Activated CD4-positive, alpha-beta T cell treated with anti-CD3 and anti-CD28 coated beads, Interleukin-2, amount 10 ng/mL, durations not matched to agents 24 days and 14 days (primary cell): ENCODE measurements at regions not wholly inside any gene's neighbourhood (a gene's known extent, or its start where the extent isn't known, plus 50 kb on each side); places are given as distances from the start of the nearest gene placed in this dataset.

Source experiments
- DNase-seq: peaks from one replicate; pipeline ENCODE4 v3.0.0; 2022
- H3K27ac Mint-ChIP-seq: one replicate; pipeline ENCODE4 v1.8.0; 2022; ENCODE audit warnings: mild to moderate bottlenecking, mixed read lengths
- H3K27me3 Mint-ChIP-seq: one replicate; pipeline ENCODE4 v1.8.0; 2022; ENCODE audit warnings: mixed read lengths
- H3K36me3 Mint-ChIP-seq: one replicate; pipeline ENCODE4 v1.8.0; 2022; ENCODE audit warnings: low read depth, mild to moderate bottlenecking, mixed read lengths
- H3K4me1 Mint-ChIP-seq: one replicate; pipeline ENCODE4 v1.8.0; 2021; ENCODE audit warnings: mixed read lengths
- H3K4me3 Mint-ChIP-seq: one replicate; pipeline ENCODE4 v1.8.0; 2022; ENCODE audit warnings: mild to moderate bottlenecking, moderate library complexity, mixed read lengths
- H3K9me3 Mint-ChIP-seq: one replicate; pipeline ENCODE4 v1.8.0; 2021; ENCODE audit warnings: mixed read lengths
- intact Hi-C: fragments of 100-400 bp; cut with micrococcal nuclease; formaldehyde crosslinking; loops from one replicate; pipeline ENCODE4 v1.15.1; 2023

DNA sequence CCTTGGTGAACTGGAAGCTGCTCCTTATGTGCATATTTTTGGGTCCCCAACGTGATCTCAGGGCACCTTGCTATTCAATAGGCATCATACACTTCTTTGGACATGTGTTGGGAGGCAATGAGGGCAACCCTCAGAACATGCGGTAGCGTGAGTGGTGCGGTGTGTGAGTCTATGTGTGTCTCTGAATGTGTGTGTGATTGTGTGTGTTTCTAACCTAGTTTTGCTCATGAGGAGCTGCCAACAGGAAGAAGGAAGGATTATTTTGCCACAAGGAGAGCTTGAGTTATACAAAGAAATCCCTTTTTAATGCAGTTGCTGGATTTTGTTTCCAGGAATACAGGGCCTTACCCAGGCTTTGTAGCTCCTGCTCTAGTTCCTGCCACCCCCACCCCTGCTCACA is 75.8 kb upstream of the ITGA6 start:
- H3K27ac Mint-ChIP-seq = no peak overlapping the region
- no peak overlapping the region for H3K4me3 Mint-ChIP-seq
- DNase-seq = no peak
- intact Hi-C loops = no loop called here
- peaks cover 4% of the 10 kb centered on the region for H3K27me3 Mint-ChIP-seq
- no peaks in the 10 kb centered on the region for H3K36me3 Mint-ChIP-seq
- no peaks in the 10 kb centered on the region for H3K9me3 Mint-ChIP-seq
- no peaks in the 10 kb centered on the region for H3K4me1 Mint-ChIP-seq

GRCh38 chr2:172354347-172354746 is 73.0 kb upstream of the ITGA6 start:
- no peak overlapping the region for H3K4me3 Mint-ChIP-seq
- no peaks in the 10 kb centered on the region for H3K36me3 Mint-ChIP-seq
- H3K9me3 Mint-ChIP-seq = no peaks in the 10 kb centered on the region
- intact Hi-C loops = no loop called here
- H3K27ac Mint-ChIP-seq = no peak overlapping the region
- no peaks in the 10 kb centered on the region for H3K4me1 Mint-ChIP-seq
- peaks cover 4% of the 10 kb centered on the region for H3K27me3 Mint-ChIP-seq
- DNase-seq = no peak

- no peaks in the 10 kb centered on the region for H3K36me3 Mint-ChIP-seq
- no peaks in the 10 kb centered on the region for H3K9me3 Mint-ChIP-seq
- DNase-seq = no peak
- intact Hi-C loops = no loop called here
- H3K27ac Mint-ChIP-seq = no peak overlapping the region
- H3K27me3 Mint-ChIP-seq = peaks cover 4% of the 10 kb centered on the region
- no peaks in the 10 kb centered on the region for H3K4me1 Mint-ChIP-seq
- no peak overlapping the region for H3K4me3 Mint-ChIP-seq
These were observed 69.9 kb upstream of the ITGA6 start for GRCh38 chr2:172357442-172357841.

GRCh38 chr2:172358691-172359556 is 68.5 kb upstream of the ITGA6 start:
- Mint-ChIP-seq H3K36me3 (no peaks in the 10 kb centered on the region), H3K4me1 (no peaks in the 10 kb centered on the region), H3K4me3 (no peak overlapping the region)

GRCh38 chr2:172361360-172361759 is 66.0 kb upstream of the ITGA6 start:
- H3K27ac Mint-ChIP-seq = no peak overlapping the region
- no peaks in the 10 kb centered on the region for H3K9me3 Mint-ChIP-seq
- DNase-seq = no peak
- H3K4me3 Mint-ChIP-seq = no peak overlapping the region
- H3K36me3 Mint-ChIP-seq = no peaks in the 10 kb centered on the region
- intact Hi-C loops = no loop called here
- no peaks in the 10 kb centered on the region for H3K4me1 Mint-ChIP-seq
- peaks cover 4% of the 10 kb centered on the region for H3K27me3 Mint-ChIP-seq

More at GRCh38 chr2:172358691-172359556, 68.5 kb upstream of the ITGA6 start:
- DNase-seq = no peak
- intact Hi-C loops = no loop called here
- Mint-ChIP-seq H3K27ac (no peak overlapping the region), H3K27me3 (peaks cover 4% of the 10 kb centered on the region), H3K9me3 (no peaks in the 10 kb centered on the region)

GRCh38 chr2:172361840-172362239 is 65.5 kb upstream of the ITGA6 start:
- intact Hi-C loops = no loop called here
- H3K4me3 Mint-ChIP-seq = no peak overlapping the region
- H3K9me3 Mint-ChIP-seq = no peaks in the 10 kb centered on the region
- no peaks in the 10 kb centered on the region for H3K4me1 Mint-ChIP-seq
- peaks cover 2% of the 10 kb centered on the region for H3K27me3 Mint-ChIP-seq
- no peak overlapping the region for H3K27ac Mint-ChIP-seq
- DNase-seq = no peak
- no peaks in the 10 kb centered on the region for H3K36me3 Mint-ChIP-seq

- Mint-ChIP-seq H3K27me3 (no peaks in the 10 kb centered on the region), H3K4me1 (no peaks in the 10 kb centered on the region), H3K4me3 (no peak overlapping the region), H3K36me3 (no peaks in the 10 kb centered on the region), H3K27ac (no peak overlapping the region), H3K9me3 (peaks cover 5% of the 10 kb centered on the region)
- DNase-seq = no peak
- intact Hi-C loops = no loop called here
These were observed 63.1 kb upstream of the ITGA6 start for GRCh38 chr2:172364261-172364660.

DNA sequence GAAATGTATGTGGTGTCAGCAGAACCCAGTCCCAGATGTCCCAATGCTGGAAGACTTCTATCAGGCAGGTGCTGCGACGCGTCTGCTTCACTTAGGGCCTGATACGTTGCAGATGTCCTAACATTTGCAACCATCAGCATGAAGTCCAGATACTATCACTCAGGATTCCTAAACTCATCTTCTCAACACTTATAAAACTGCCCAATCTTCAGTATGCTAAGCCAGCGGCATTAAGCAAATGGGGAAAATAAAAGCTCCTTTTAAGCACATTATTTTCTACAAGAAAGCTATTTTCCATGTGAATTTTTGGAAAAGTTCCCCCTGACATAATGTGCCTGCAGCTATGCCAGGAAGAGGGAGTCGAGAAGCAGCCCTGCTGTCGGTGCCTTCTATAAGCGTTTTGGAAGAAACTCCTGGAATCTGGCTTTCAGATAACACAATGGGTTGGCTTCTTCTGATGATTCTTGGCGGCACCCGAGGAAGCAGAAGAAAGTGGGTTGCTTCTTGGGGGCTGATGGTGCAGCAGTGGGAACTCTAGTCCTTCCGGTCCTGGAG is 60.7 kb upstream of the ITGA6 start:
- DNase-seq = no peak
- peaks cover 5% of the 10 kb centered on the region for H3K9me3 Mint-ChIP-seq
- H3K36me3 Mint-ChIP-seq = no peaks in the 10 kb centered on the region
- H3K4me1 Mint-ChIP-seq = no peaks in the 10 kb centered on the region
- H3K4me3 Mint-ChIP-seq = no peak overlapping the region
- intact Hi-C loops = no loop called here
- H3K27ac Mint-ChIP-seq = no peak overlapping the region
- peaks cover 6% of the 10 kb centered on the region for H3K27me3 Mint-ChIP-seq

DNA sequence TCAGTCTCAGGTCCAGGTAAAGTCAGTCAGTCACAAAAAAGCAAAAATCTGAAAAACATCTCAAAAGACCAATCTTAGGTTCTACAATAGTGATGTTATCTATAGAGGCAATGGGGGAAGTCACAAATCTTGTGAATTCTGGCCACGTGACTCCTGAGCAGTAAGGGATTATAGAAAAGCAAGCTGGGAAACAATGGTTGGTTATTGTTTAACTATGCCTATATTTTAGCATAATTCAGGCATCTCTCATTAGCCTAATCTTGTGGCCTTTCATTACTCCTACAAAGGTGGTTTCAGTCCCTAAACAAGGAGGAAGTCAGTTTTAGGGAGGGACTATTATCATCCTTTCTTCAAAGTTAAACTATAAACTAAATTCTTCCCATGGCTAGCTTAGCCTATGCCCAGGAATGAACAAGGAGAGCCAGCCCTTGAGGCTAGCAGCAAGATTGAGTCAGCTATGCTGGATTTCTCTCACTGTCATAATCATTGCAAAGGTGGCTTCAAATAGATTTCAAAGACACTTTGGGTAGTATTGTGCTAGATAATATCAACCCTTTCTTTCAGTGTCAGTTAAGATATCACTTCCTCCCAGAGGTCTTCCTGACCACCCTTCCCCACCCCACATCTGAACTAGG is 56.4 kb upstream of the ITGA6 start:
- no peak overlapping the region for H3K4me3 Mint-ChIP-seq
- no peak overlapping the region for H3K27ac Mint-ChIP-seq
- peaks cover 11% of the 10 kb centered on the region for H3K27me3 Mint-ChIP-seq
- H3K9me3 Mint-ChIP-seq = peaks cover 5% of the 10 kb centered on the region
- no peak for DNase-seq
- no peaks in the 10 kb centered on the region for H3K4me1 Mint-ChIP-seq
- intact Hi-C loops = no loop called here
- H3K36me3 Mint-ChIP-seq = no peaks in the 10 kb centered on the region

- no peaks in the 10 kb centered on the region for H3K36me3 Mint-ChIP-seq
- peaks cover 5% of the 10 kb centered on the region for H3K9me3 Mint-ChIP-seq
- DNase-seq = no peak
- no peak overlapping the region for H3K4me3 Mint-ChIP-seq
- H3K4me1 Mint-ChIP-seq = no peaks in the 10 kb centered on the region
- H3K27me3 Mint-ChIP-seq = peaks cover 11% of the 10 kb centered on the region
- H3K27ac Mint-ChIP-seq = no peak overlapping the region
- intact Hi-C loops = no loop called here
These were observed 55.0 kb upstream of the ITGA6 start for GRCh38 chr2:172372436-172372835.

GRCh38 chr2:172373076-172373475 is 54.3 kb upstream of the ITGA6 start:
- H3K4me3 Mint-ChIP-seq = no peak overlapping the region
- no peaks in the 10 kb centered on the region for H3K4me1 Mint-ChIP-seq
- intact Hi-C loops = no loop called here
- H3K9me3 Mint-ChIP-seq = peaks cover 5% of the 10 kb centered on the region
- H3K36me3 Mint-ChIP-seq = no peaks in the 10 kb centered on the region
- H3K27ac Mint-ChIP-seq = no peak overlapping the region
- no peak for DNase-seq
- peaks cover 11% of the 10 kb centered on the region for H3K27me3 Mint-ChIP-seq

DNA sequence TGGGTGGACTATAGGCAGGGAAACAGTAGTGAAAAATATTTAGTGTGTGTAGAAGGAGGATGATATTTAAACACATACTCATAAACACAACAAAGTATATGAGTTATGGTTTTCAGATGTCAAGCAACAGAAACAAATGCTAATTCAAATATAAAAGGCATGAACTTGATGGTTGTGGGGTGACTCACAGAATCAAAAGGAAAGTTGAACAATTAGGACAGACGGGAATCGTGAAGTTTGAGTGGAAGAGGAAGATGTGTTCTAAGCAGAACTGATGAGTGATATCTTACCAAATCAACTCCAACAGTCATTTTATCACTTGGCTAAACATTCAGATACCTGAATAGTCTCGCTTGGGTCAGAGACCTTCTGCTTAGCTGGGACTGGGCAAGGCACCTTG is 53.6 kb upstream of the ITGA6 start:
- intact Hi-C loops = no loop called here
- peaks cover 11% of the 10 kb centered on the region for H3K27me3 Mint-ChIP-seq
- no peaks in the 10 kb centered on the region for H3K4me1 Mint-ChIP-seq
- H3K36me3 Mint-ChIP-seq = no peaks in the 10 kb centered on the region
- H3K9me3 Mint-ChIP-seq = peaks cover 8% of the 10 kb centered on the region
- no peak overlapping the region for H3K4me3 Mint-ChIP-seq
- DNase-seq = no peak
- no peak overlapping the region for H3K27ac Mint-ChIP-seq

DNA sequence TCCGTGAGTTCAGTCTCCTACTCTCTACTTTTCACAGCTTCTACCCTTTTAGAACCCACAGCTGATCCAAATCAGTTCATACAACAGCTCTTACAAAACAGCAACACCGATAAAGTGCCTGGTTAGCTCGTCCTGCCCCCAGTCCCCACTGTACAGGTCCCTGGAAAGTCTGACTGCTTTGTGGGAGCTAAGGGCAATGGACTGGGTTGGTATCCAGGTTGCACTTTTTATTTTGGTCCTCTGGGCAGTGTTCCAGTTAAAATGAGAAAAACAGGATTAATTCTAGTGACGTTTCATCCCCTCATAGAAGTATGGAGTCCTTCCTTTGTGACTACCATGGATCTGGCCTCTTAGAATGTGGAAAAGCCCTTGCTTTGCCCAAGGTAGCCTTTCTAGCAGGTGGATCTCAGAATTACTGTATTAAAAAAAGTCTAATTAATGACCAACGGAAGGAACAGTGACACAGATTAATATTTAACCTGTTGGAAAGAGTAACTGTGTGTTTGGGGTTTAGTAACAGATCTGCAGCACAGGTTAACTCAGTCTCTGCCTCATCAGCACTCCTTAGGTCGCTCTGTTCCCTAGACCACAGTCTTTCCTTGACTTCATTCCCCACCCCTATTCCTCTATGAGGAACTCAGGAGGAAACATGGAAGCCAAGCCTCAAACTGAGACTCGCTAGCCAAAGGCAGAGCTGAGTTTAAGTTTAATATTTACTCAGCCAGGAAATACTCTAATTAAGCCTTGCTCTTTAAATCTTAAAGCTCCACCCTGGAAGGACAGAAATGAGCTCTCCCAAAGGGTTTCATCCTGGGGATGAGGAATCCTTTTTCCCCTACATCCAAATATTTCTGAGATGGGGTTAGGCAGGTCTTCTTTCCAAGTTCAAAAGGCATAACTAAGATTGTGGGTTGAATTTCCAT is 52.8 kb upstream of the ITGA6 start:
- Mint-ChIP-seq H3K9me3 (peaks cover 9% of the 10 kb centered on the region), H3K27me3 (peaks cover 10% of the 10 kb centered on the region), H3K36me3 (no peaks in the 10 kb centered on the region), H3K4me3 (no peak overlapping the region), H3K4me1 (no peaks in the 10 kb centered on the region), H3K27ac (no peak overlapping the region)
- no peak for DNase-seq
- intact Hi-C loops = no loop called here
